ENCODE measurements at regions not wholly inside any gene's neighbourhood (a gene's known extent, or its start where the extent isn't known, plus 50 kb on each side); places are given as distances from the start of the nearest gene placed in this dataset.

DNA sequence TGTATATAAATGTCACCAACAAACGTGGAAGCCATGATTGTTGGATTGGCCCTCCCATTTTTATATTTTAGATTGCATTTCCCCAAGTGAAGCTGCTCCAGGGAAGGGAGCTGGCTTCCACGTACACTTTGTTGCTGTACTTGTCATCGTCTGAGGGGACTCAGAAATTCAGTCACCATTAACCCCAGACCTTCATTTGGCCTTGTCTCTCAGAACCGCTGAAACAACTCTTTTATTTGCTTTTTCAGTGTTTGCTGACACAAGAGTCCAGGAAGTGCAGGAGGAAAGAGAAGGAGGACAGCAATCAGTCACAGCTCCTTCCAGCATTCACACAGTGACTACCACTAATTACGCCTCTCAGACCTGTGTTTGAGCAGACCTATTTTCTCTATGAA is 276.5 kb downstream of the TBL1XR1 start:
- DNase-seq (ENCODE audit: low read depth, low spot score) (no peak), FAIRE-seq (no peak)
- no peaks in the 10 kb centered on the region for H3K79me2 ChIP-seq (ENCODE audit: control insufficient read depth, insufficient read depth, low read length)
- no peaks in the 10 kb centered on the region for H4K20me1 ChIP-seq (ENCODE audit: control insufficient read depth, extremely low read depth, insufficient read depth, low read length)
- no peaks in the 10 kb centered on the region for H3K9me3 ChIP-seq (ENCODE audit: control insufficient read depth, low read depth, low read length)
- no peaks in the 10 kb centered on the region for H3K27me3 ChIP-seq (ENCODE audit: control insufficient read depth, extremely low read depth, insufficient read depth, low read length)
- no peak overlapping the region for H3K9ac ChIP-seq (ENCODE audit: control insufficient read depth, extremely low read depth, insufficient read depth, low read length)
- no peaks in the 10 kb centered on the region for H3K9me1 ChIP-seq (ENCODE audit: control insufficient read depth, extremely low read depth, insufficient read depth, low read length)
- dilution Hi-C loops (cut with MboI; ENCODE audit: extremely low pct_ligation_motif_present, low sequenced_read_pairs): no loop called here
- TF ChIP-seq, protein P1, sequence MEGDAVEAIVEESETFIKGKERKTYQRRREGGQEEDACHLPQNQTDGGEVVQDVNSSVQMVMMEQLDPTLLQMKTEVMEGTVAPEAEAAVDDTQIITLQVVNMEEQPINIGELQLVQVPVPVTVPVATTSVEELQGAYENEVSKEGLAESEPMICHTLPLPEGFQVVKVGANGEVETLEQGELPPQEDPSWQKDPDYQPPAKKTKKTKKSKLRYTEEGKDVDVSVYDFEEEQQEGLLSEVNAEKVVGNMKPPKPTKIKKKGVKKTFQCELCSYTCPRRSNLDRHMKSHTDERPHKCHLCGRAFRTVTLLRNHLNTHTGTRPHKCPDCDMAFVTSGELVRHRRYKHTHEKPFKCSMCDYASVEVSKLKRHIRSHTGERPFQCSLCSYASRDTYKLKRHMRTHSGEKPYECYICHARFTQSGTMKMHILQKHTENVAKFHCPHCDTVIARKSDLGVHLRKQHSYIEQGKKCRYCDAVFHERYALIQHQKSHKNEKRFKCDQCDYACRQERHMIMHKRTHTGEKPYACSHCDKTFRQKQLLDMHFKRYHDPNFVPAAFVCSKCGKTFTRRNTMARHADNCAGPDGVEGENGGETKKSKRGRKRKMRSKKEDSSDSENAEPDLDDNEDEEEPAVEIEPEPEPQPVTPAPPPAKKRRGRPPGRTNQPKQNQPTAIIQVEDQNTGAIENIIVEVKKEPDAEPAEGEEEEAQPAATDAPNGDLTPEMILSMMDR (optimal IDR thresholded peaks at IDR 0.05 in 1 of 3, IDR thresholded peaks at IDR 0.05 in 1 of 3, conservative IDR thresholded peaks at IDR 0.05 in 1 of 3; ENCODE audit: extremely low read depth in 1 of 3, insufficient read depth in 2 of 3, low read length in 3 of 3): no peak
- no peak for TF ChIP-seq EZH2 (IDR thresholded peaks at IDR 0.05; ENCODE audit: low read length)
- H3K4me2 ChIP-seq (ENCODE audit: control insufficient read depth, extremely low read depth, insufficient read depth, low read depth, low read length): no peak overlapping the region
- H3K4me1 ChIP-seq (ENCODE audit: control insufficient read depth, extremely low read depth, insufficient read depth, low read length): peaks cover 23% of the 10 kb centered on the region
- H3K36me3 ChIP-seq (ENCODE audit: control insufficient read depth in 2 of 2, extremely low read depth in 1 of 2, insufficient read depth in 2 of 2, low read length in 2 of 2): no peaks in the 10 kb centered on the region
- no peak overlapping the region for H3K27ac ChIP-seq (ENCODE audit: control insufficient read depth, insufficient read depth, low read length)
- no peak overlapping the region for H3K4me3 ChIP-seq (ENCODE audit: control insufficient read depth in 2 of 3, extremely low read depth in 1 of 3, insufficient read depth in 2 of 3, low read depth in 1 of 3, low read length in 3 of 3)
- no peak overlapping the region for H2AFZ ChIP-seq (ENCODE audit: control insufficient read depth, low read length)

DNA sequence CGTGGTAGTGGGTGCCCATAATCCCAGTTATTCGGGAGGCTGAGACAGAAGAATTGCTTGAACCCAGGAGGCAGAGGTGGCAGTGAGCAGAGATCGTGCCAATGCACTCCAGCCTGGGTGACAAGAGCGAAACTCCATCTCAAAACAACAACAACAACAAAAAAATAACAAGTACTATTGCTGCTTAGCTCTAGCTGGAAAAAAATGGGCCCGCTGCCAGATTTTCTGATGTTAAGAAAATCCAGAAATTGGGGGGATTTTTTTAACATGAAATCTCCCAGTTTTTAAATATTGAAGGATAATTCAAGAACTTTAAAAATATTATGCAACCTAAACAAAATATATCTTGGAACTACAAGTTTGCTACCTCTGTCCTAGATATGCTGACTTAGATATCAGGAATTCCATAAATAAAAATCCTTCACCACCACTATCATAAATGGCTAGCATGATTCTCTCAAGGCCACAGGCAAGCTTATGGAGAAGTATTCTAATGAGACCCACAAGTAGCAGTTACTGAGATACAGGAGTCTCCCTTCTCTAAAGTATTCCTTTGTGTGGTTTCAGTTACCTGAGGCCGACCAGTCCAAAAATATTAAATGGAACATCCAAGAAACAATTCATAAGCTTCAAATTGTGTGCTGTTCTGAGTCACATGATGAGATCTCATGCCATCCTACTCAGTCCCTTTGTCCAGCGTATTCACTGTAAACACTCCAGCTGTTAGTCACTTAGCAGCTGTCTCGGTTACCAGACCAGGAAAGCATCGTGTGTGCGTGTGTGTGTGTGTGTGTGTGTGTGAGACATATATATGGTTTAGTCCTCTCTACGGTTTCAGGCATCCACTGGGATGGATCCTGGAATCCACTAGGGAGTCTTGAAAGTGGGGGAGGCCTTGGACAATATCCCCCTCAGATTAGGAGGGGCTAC is 277.2 kb downstream of the TBL1XR1 start:
- Histone ChIP-seq H3K9ac (ENCODE audit: control insufficient read depth, extremely low read depth, insufficient read depth, low read length) (no peak overlapping the region), H3K27ac (ENCODE audit: control insufficient read depth, insufficient read depth, low read length) (no peak overlapping the region), H3K4me3 (ENCODE audit: control insufficient read depth in 2 of 3, extremely low read depth in 1 of 3, insufficient read depth in 2 of 3, low read depth in 1 of 3, low read length in 3 of 3) (no peak overlapping the region), H3K36me3 (ENCODE audit: control insufficient read depth in 2 of 2, extremely low read depth in 1 of 2, insufficient read depth in 2 of 2, low read length in 2 of 2) (no peaks in the 10 kb centered on the region), H3K4me2 (ENCODE audit: control insufficient read depth, extremely low read depth, insufficient read depth, low read depth, low read length) (no peak overlapping the region), H3K4me1 (ENCODE audit: control insufficient read depth, extremely low read depth, insufficient read depth, low read length) (peaks cover 25% of the 10 kb centered on the region), H4K20me1 (ENCODE audit: control insufficient read depth, extremely low read depth, insufficient read depth, low read length) (no peaks in the 10 kb centered on the region), H2AFZ (ENCODE audit: control insufficient read depth, low read length) (no peak overlapping the region), H3K9me1 (ENCODE audit: control insufficient read depth, extremely low read depth, insufficient read depth, low read length) (no peaks in the 10 kb centered on the region), H3K27me3 (ENCODE audit: control insufficient read depth, extremely low read depth, insufficient read depth, low read length) (no peaks in the 10 kb centered on the region), H3K9me3 (ENCODE audit: control insufficient read depth, low read depth, low read length) (no peaks in the 10 kb centered on the region), H3K79me2 (ENCODE audit: control insufficient read depth, insufficient read depth, low read length) (no peaks in the 10 kb centered on the region)
- DNase-seq (ENCODE audit: low read depth, low spot score) (no peak), FAIRE-seq (no peak)
- dilution Hi-C loops (cut with MboI; ENCODE audit: extremely low pct_ligation_motif_present, low sequenced_read_pairs): no loop called here
- TF ChIP-seq EZH2 (IDR thresholded peaks at IDR 0.05; ENCODE audit: low read length): no peak
- TF ChIP-seq, protein P1 (optimal IDR thresholded peaks at IDR 0.05 in 1 of 3, IDR thresholded peaks at IDR 0.05 in 1 of 3, conservative IDR thresholded peaks at IDR 0.05 in 1 of 3; ENCODE audit: extremely low read depth in 1 of 3, insufficient read depth in 2 of 3, low read length in 3 of 3): no peak
